HCT116 (cell line): ENCODE measurements at regions not wholly inside any gene's neighbourhood (a gene's known extent, or its start where the extent isn't known, plus 50 kb on each side); places are given as distances from the start of the nearest gene placed in this dataset.

Experiments used
- ATAC-seq: fragments of 200-7000 bp; cut with Tn5 transposase; 2 replicates; pipeline ENCODE4 v1.9.1; 2020; ENCODE audit warnings: mild to moderate bottlenecking, moderate library complexity
- BruUV-seq: library from RNA; stranded (reverse); fragments of 400-500 nt; replicated peaks from 2 replicates; lab custom pipeline; 2021; lab: Mats Ljungman, UMichigan
- CTCF ChIA-PET: fragments of 300-600 bp; sonication (Branson Sonifier 250); formaldehyde crosslinking; loops from one replicate; lab custom pipeline; 2021; ENCODE audit warnings: antibody characterized with exemption; lab: Charles Lee
- POLR2A ChIA-PET: fragments of 300-600, 350-600 bp; sonication (Branson Sonifier 250); formaldehyde crosslinking; loops from one replicate; lab custom pipeline; 2021; ENCODE audit warnings: antibody characterized with exemption; lab: Charles Lee
- RAD21 ChIA-PET, 2 experiments: fragments of 300-600 bp; sonication (Branson Sonifier 250); formaldehyde crosslinking; loops; one replicate each; lab custom pipeline; 2023; ENCODE audit warnings: low total read pairs in 2 of 2; ENCODE audit not compliant: uncharacterized antibody in 2 of 2, unreplicated experiment in 2 of 2, low non-redundant PET in 1 of 2; lab: Charles Lee
- DNase-seq: peaks from one replicate; pipeline ENCODE4 v3.0.0-alpha.2; 2010; ENCODE audit warnings: low read depth, low spot score
- H2AFZ ChIP-seq: fragments of 200-600 bp; shearing (Covaris generic), sonication (generic); 2 replicates; pipeline ENCODE4 v1.6.1; 2017; ENCODE audit warnings: low read depth, mixed run types, mixed read lengths, antibody characterized with exemption, low read length; ENCODE audit not compliant: poor library complexity, severe bottlenecking
- H3K27ac ChIP-seq: 2 replicates; pipeline ENCODE4 v1.5.1; 2012; ENCODE audit warnings: low read depth, low read length
- H3K27me3 ChIP-seq: fragments of 200-600 bp; sonication (generic); 2 replicates; pipeline ENCODE4 v1.6.1; 2016; ENCODE audit warnings: mixed run types, low read length, mixed read lengths; ENCODE audit not compliant: insufficient read depth
- H3K36me3 ChIP-seq, 2 experiments: fragments of 200-500 bp in 1 of 2; fragments of 200-600 bp in 1 of 2; sonication (Bioruptor generic) in 1 of 2; sonication (generic) in 1 of 2; 2 replicates each; pipeline versions ENCODE4 v1.5.1 to v1.6.1; 2014 to 2016; ENCODE audit warnings: low read length in 2 of 2, inconsistent platforms in 1 of 2, mixed read lengths in 1 of 2, mixed run types in 1 of 2; ENCODE audit not compliant: insufficient read depth in 2 of 2, control insufficient read depth in 1 of 2
- H3K4me1 ChIP-seq, 2 experiments: fragments of 200-600 bp in 1 of 2; sonication (generic) in 1 of 2; 2 replicates each; pipeline versions ENCODE4 v1.5.1 to v1.6.1; 2012 to 2017; ENCODE audit warnings: low read length in 2 of 2, inconsistent platforms in 1 of 2, mild to moderate bottlenecking in 1 of 2, mixed read lengths in 1 of 2, mixed run types in 1 of 2, moderate library complexity in 1 of 2; ENCODE audit not compliant: insufficient read depth in 2 of 2, control insufficient read depth in 1 of 2
- H3K4me2 ChIP-seq: fragments of 200-600 bp; sonication (generic); 2 replicates; pipeline ENCODE4 v1.6.1; 2017; ENCODE audit warnings: mixed run types, low read length, mixed read lengths
- H3K4me3 ChIP-seq, 2 experiments: fragments of 200-600 bp in 1 of 2; sonication (generic) in 1 of 2; replicated peaks in 1 of 2; 2 replicates each; pipeline ENCODE4 v1.5.1; 2011 to 2016; ENCODE audit warnings: low read length in 2 of 2, control low read depth in 1 of 2, low read depth in 1 of 2, mild to moderate bottlenecking in 1 of 2, mixed read lengths in 1 of 2, mixed run types in 1 of 2
- H3K79me2 ChIP-seq: fragments of 200-600 bp; sonication (generic); 2 replicates; pipeline ENCODE4 v1.6.1; 2017; ENCODE audit warnings: mild to moderate bottlenecking, mixed run types, low read length, moderate library complexity, mixed read lengths; ENCODE audit not compliant: insufficient read depth
- H3K9ac ChIP-seq: fragments of 200-600 bp; sonication (generic); 2 replicates; pipeline ENCODE4 v1.6.1; 2016; ENCODE audit warnings: low read length, mixed read lengths
- H3K9me2 ChIP-seq: fragments of 200-600 bp; sonication (generic), shearing (Covaris generic); 2 replicates; pipeline ENCODE4 v1.6.1; 2017; ENCODE audit warnings: mixed run types, mild to moderate bottlenecking, moderate library complexity; ENCODE audit not compliant: insufficient read depth
- H3K9me3 ChIP-seq, 2 experiments: fragments of 200-500 bp in 1 of 2; fragments of 200-600 bp in 1 of 2; sonication (Bioruptor generic) in 1 of 2; sonication (generic) in 1 of 2; 2 replicates each; pipeline ENCODE4 v1.6.1; 2014 to 2017; ENCODE audit warnings: low read length in 2 of 2, mixed read lengths in 2 of 2, inconsistent platforms in 1 of 2, low read depth in 1 of 2, mild to moderate bottlenecking in 1 of 2, mixed run types in 1 of 2, moderate library complexity in 1 of 2; ENCODE audit not compliant: control insufficient read depth in 1 of 2, insufficient read depth in 1 of 2
- H4K20me1 ChIP-seq: fragments of 200-600 bp; sonication (generic), shearing (Covaris generic); 2 replicates; pipeline ENCODE4 v1.6.1; 2017; ENCODE audit warnings: mixed run types, mild to moderate bottlenecking, moderate library complexity; ENCODE audit not compliant: insufficient read depth
- CBX3 ChIP-seq: IDR thresholded peaks from 2 replicates; pipeline ENCODE4 v1.6.1; 2012; ENCODE audit warnings: low read depth
- CEBPB ChIP-seq: IDR thresholded peaks from 2 replicates; pipeline ENCODE4 v1.6.1; 2012; ENCODE audit warnings: low read depth
- CTCF ChIP-seq, 3 experiments: fragments of 200-600 bp in 1 of 3; sonication (generic) in 1 of 3; IDR thresholded peaks in 2 of 3; conservative IDR thresholded peaks in 1 of 3; 2 replicates each; pipeline ENCODE4 v1.5.1; 2012 to 2017; ENCODE audit warnings: low read depth in 2 of 3, low read length in 2 of 3, antibody characterized with exemption in 1 of 3, borderline replicate concordance in 1 of 3, control low read depth in 1 of 3, mild to moderate bottlenecking in 1 of 3, mixed read lengths in 1 of 3, mixed run types in 1 of 3, moderate library complexity in 1 of 3; ENCODE audit not compliant: insufficient read depth in 1 of 3
- EZH2 ChIP-seq: fragments of 200-600 bp; sonication (generic); IDR thresholded peaks from 2 replicates; pipeline ENCODE4 v1.6.1; 2017; ENCODE audit warnings: antibody characterized with exemption, mixed run types
- JUND ChIP-seq: IDR thresholded peaks from 2 replicates; pipeline ENCODE4 v1.6.1; 2012
- RAD21 ChIP-seq: IDR thresholded peaks from 2 replicates; pipeline ENCODE4 v1.6.1; 2012; ENCODE audit warnings: low read depth, mild to moderate bottlenecking
- SIN3A ChIP-seq: IDR thresholded peaks from 2 replicates; pipeline ENCODE4 v1.6.1; 2012; ENCODE audit warnings: low read depth
- SRF ChIP-seq: IDR thresholded peaks from 2 replicates; pipeline ENCODE4 v1.6.1; 2012; ENCODE audit warnings: low read depth
- TCF7L2 ChIP-seq: IDR thresholded peaks from 2 replicates; pipeline ENCODE4 v1.7.0; 2011; ENCODE audit warnings: borderline replicate concordance, inconsistent platforms; ENCODE audit not compliant: insufficient read depth, insufficient read length; ENCODE audit errors: extremely low read depth
- ZNF274 ChIP-seq: fragments of 200-500 bp; sonication (Bioruptor generic); IDR thresholded peaks from 2 replicates; pipeline ENCODE4 v1.6.1; 2014; ENCODE audit warnings: mild to moderate bottlenecking, low read depth, low read length, inconsistent platforms
- intact Hi-C: fragments of 100-400 bp; cut with micrococcal nuclease; formaldehyde crosslinking; loops from 2 replicates; pipeline ENCODE4 v1.10.0; 2022
- TF ChIP-seq, protein P1 (sequence below): IDR thresholded peaks from 2 replicates; pipeline ENCODE4 v1.6.1; 2011; ENCODE audit warnings: mild to moderate bottlenecking, low read length, moderate library complexity; ENCODE audit not compliant: insufficient replicate concordance; ENCODE audit errors: extremely low read depth

DNA sequence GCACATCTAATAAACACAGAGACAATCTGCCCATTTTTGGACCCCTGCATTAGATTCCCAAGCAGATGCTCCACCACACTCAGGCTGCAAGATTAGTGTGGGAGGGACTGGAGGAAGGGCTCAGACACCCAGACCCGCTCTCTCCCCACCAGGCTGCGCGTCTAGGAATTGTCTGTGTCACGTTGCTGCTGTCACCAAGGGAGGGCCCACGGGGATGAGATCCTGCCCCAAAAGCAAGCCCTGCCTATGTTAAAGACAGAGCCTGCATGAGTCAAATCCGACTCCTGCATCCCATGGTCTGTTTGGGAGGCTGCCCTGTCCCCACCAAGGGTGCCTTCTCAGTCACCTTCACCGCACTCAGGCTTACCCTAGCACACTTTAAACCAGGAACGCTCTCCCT, 114.4 kb upstream of the ZNF507 start (continued):
- TF ChIP-seq SRF: no peak

GRCh38 chr19:32231691-32232090, 113.7 kb upstream of the ZNF507 start:
- no peaks in the 10 kb centered on the region for H3K9me3 ChIP-seq
- no peaks in the 10 kb centered on the region for H3K4me1 ChIP-seq
- H3K27me3 ChIP-seq: peaks cover 2% of the 10 kb centered on the region; the same call in 1 of the 2 replicates
- ChIA-PET CTCF (no interaction called here), RAD21 (no interaction called here), POLR2A (no interaction called here)
- H3K27ac ChIP-seq: no peak overlapping the region
- BruUV-seq: no TSS peak
- ATAC-seq (no peak), DNase-seq (no peak)
- no peaks in the 10 kb centered on the region for H3K36me3 ChIP-seq
- H2AFZ ChIP-seq: no peak overlapping the region
- H3K4me3 ChIP-seq: no peak overlapping the region
- no peaks in the 10 kb centered on the region for H4K20me1 ChIP-seq
- H3K4me2 ChIP-seq: no peak overlapping the region
- no peaks in the 10 kb centered on the region for H3K9me2 ChIP-seq
- no peak overlapping the region for H3K9ac ChIP-seq
- no peaks in the 10 kb centered on the region for H3K79me2 ChIP-seq
- intact Hi-C loops: no loop called here
- TF ChIP-seq CTCF (IDR thresholded peaks at IDR 0.05 in 2 of 3, conservative IDR thresholded peaks at IDR 0.05 in 1 of 3; ENCODE audit: borderline replicate concordance in 1 of 3, insufficient read depth in 1 of 3, low read depth in 2 of 3, low read length in 2 of 3) (no peak), JUND (no peak), EZH2 (no peak), RAD21 (no peak), SIN3A (no peak)

DNA sequence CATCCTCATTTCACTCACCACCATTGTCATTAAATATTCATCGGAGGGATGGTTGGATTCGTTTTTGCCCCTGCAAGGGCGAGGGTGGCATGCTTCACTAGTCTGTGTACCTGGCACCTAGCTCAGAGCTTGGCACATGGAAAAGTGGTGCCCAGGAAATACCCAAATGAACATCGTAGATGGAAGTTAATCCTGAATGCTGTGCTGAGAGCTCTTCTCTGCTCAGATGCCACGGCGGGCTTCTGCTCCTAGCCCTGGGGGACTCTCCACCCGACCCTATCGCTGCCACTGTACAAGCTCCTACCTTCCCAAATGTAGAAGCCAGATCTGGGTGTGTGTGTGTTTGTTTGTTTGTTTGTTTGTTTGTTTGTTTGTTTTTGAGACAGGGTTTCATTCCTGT, 113.0 kb upstream of the ZNF507 start:
- TF ChIP-seq CEBPB: no peak
- no peak for TF ChIP-seq TCF7L2
- no peak for TF ChIP-seq ZNF274
- TF ChIP-seq, protein P1, sequence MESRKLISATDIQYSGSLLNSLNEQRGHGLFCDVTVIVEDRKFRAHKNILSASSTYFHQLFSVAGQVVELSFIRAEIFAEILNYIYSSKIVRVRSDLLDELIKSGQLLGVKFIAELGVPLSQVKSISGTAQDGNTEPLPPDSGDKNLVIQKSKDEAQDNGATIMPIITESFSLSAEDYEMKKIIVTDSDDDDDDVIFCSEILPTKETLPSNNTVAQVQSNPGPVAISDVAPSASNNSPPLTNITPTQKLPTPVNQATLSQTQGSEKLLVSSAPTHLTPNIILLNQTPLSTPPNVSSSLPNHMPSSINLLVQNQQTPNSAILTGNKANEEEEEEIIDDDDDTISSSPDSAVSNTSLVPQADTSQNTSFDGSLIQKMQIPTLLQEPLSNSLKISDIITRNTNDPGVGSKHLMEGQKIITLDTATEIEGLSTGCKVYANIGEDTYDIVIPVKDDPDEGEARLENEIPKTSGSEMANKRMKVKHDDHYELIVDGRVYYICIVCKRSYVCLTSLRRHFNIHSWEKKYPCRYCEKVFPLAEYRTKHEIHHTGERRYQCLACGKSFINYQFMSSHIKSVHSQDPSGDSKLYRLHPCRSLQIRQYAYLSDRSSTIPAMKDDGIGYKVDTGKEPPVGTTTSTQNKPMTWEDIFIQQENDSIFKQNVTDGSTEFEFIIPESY: no peak
- TF ChIP-seq CTCF (IDR thresholded peaks at IDR 0.05 in 2 of 3, conservative IDR thresholded peaks at IDR 0.05 in 1 of 3; ENCODE audit: borderline replicate concordance in 1 of 3, insufficient read depth in 1 of 3, low read depth in 2 of 3, low read length in 2 of 3): no peak
- TF ChIP-seq EZH2: no peak
- no peak for TF ChIP-seq CBX3
- TF ChIP-seq RAD21: no peak
- TF ChIP-seq SIN3A: no peak
- CTCF ChIA-PET: no interaction called here

More for the DNA sequence above, 113.0 kb upstream of the ZNF507 start:
- no peaks in the 10 kb centered on the region for H3K4me1 ChIP-seq
- no peak overlapping the region for H3K4me2 ChIP-seq
- no peak overlapping the region for H3K4me3 ChIP-seq
- ChIA-PET POLR2A (no interaction called here), RAD21 (no interaction called here)
- H4K20me1 ChIP-seq: no peaks in the 10 kb centered on the region
- no peaks in the 10 kb centered on the region for H3K36me3 ChIP-seq
- DNase-seq: no peak
- no peak overlapping the region for H3K27ac ChIP-seq
- peaks cover 2% of the 10 kb centered on the region; the same call in 1 of the 2 replicates for H3K27me3 ChIP-seq
- no peaks in the 10 kb centered on the region for H3K9me3 ChIP-seq
- no peak overlapping the region for H3K9ac ChIP-seq
- H3K79me2 ChIP-seq: no peaks in the 10 kb centered on the region
- intact Hi-C loops: no loop called here
- ATAC-seq: no peak
- H3K9me2 ChIP-seq: no peaks in the 10 kb centered on the region
- H2AFZ ChIP-seq: no peak overlapping the region
- BruUV-seq: no TSS peak
